ENCODE measurements at regions not wholly inside any gene's neighbourhood (a gene's known extent, or its start where the extent isn't known, plus 50 kb on each side); places are given as distances from the start of the nearest gene placed in this dataset.

- H3K79me2 ChIP-seq (ENCODE audit: insufficient read depth, low read length): no peaks in the 10 kb centered on the region
- H3K36me3 ChIP-seq (ENCODE audit: insufficient read depth, low read length): no peaks in the 10 kb centered on the region
- TF ChIP-seq, protein P1, sequence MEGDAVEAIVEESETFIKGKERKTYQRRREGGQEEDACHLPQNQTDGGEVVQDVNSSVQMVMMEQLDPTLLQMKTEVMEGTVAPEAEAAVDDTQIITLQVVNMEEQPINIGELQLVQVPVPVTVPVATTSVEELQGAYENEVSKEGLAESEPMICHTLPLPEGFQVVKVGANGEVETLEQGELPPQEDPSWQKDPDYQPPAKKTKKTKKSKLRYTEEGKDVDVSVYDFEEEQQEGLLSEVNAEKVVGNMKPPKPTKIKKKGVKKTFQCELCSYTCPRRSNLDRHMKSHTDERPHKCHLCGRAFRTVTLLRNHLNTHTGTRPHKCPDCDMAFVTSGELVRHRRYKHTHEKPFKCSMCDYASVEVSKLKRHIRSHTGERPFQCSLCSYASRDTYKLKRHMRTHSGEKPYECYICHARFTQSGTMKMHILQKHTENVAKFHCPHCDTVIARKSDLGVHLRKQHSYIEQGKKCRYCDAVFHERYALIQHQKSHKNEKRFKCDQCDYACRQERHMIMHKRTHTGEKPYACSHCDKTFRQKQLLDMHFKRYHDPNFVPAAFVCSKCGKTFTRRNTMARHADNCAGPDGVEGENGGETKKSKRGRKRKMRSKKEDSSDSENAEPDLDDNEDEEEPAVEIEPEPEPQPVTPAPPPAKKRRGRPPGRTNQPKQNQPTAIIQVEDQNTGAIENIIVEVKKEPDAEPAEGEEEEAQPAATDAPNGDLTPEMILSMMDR (IDR thresholded peaks at IDR 0.05; ENCODE audit: borderline replicate concordance, extremely low read depth, low read length, poor library complexity, severe bottlenecking): no peak
- TF ChIP-seq EZH2 (IDR thresholded peaks at IDR 0.05; ENCODE audit: borderline replicate concordance, low read depth, low read length, severe bottlenecking): no peak
- no peaks in the 10 kb centered on the region for H3K4me1 ChIP-seq (ENCODE audit: insufficient read depth, low read length)
- H3K4me3 ChIP-seq (ENCODE audit: low read depth in 1 of 2, low read length in 2 of 2): no peak overlapping the region
- H4K20me1 ChIP-seq (ENCODE audit: insufficient read depth, low read length): no peaks in the 10 kb centered on the region
- no peak for DNase-seq
- no peak overlapping the region for H3K4me2 ChIP-seq (ENCODE audit: insufficient read depth, low read length)
- ATAC-seq (ENCODE audit: insufficient read depth, low read depth): peak; percentile 45; the same call in 2 of the 3 replicates
- no peak overlapping the region for H3K9ac ChIP-seq (ENCODE audit: low read depth, low read length)
- H2AFZ ChIP-seq (ENCODE audit: low read depth, low read length): no peak overlapping the region
- H3K9me3 ChIP-seq (ENCODE audit: insufficient read depth, low read length, severe bottlenecking): no peaks in the 10 kb centered on the region
- H3K27ac ChIP-seq (ENCODE audit: low read length): no peak overlapping the region
- H3K27me3 ChIP-seq (ENCODE audit: insufficient read depth, low read length, poor library complexity): no peaks in the 10 kb centered on the region
These were observed 677.7 kb upstream of the HTR2C start for GRCh38 chrX:113906168-113906567.

DNA sequence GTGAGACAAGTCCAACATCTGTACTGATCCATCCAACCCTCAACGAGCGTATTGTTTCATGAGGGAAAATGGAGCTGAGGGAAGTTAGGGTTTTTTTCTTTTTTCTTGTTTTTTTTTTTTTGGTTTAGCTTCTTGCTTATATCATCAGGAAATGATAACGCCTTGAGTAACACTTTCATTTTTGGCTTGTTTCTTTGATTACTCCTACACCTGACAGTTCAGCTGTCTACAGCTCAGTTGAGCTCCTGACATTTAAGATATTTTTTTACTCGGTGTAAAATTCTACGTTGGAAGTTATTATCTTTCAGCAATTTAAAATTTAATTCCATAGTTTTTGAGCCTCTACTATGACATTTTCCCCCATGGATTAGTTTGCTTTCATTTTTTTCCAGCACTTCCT lies 691.0 kb upstream of the HTR2C start:
- Histone ChIP-seq H2AFZ (ENCODE audit: low read depth, low read length) (peak overlapping the region; percentile 78), H3K4me3 (ENCODE audit: low read depth in 1 of 2, low read length in 2 of 2) (peak overlapping the region in 1 of 2 experiments; percentile 27; a peak in 1 of 4 replicates), H3K36me3 (ENCODE audit: insufficient read depth, low read length) (no peaks in the 10 kb centered on the region), H3K27me3 (ENCODE audit: insufficient read depth, low read length, poor library complexity) (no peaks in the 10 kb centered on the region), H3K9ac (ENCODE audit: low read depth, low read length) (no peak overlapping the region), H3K4me1 (ENCODE audit: insufficient read depth, low read length) (peaks cover 16% of the 10 kb centered on the region), H4K20me1 (ENCODE audit: insufficient read depth, low read length) (no peaks in the 10 kb centered on the region), H3K4me2 (ENCODE audit: insufficient read depth, low read length) (peak overlapping the region; percentile 48), H3K79me2 (ENCODE audit: insufficient read depth, low read length) (no peaks in the 10 kb centered on the region), H3K27ac (ENCODE audit: low read length) (peak overlapping the region; percentile 65), H3K9me3 (ENCODE audit: insufficient read depth, low read length, severe bottlenecking) (no peaks in the 10 kb centered on the region)
- DNase-seq (no peak), ATAC-seq (ENCODE audit: insufficient read depth, low read depth) (peak; percentile 67)
- TF ChIP-seq, protein P1 (IDR thresholded peaks at IDR 0.05; ENCODE audit: borderline replicate concordance, extremely low read depth, low read length, poor library complexity, severe bottlenecking): no peak
- no peak for TF ChIP-seq EZH2 (IDR thresholded peaks at IDR 0.05; ENCODE audit: borderline replicate concordance, low read depth, low read length, severe bottlenecking)

GRCh38 chrX:113892401-113892800 lies 691.5 kb upstream of the HTR2C start:
- Histone ChIP-seq H3K27me3 (ENCODE audit: insufficient read depth, low read length, poor library complexity) (no peaks in the 10 kb centered on the region), H3K4me3 (ENCODE audit: low read depth in 1 of 2, low read length in 2 of 2) (peak overlapping the region in 1 of 2 experiments; percentile 27; a peak in 1 of 4 replicates), H2AFZ (ENCODE audit: low read depth, low read length) (peak overlapping the region; percentile 78), H3K9ac (ENCODE audit: low read depth, low read length) (no peak overlapping the region), H3K79me2 (ENCODE audit: insufficient read depth, low read length) (no peaks in the 10 kb centered on the region), H3K36me3 (ENCODE audit: insufficient read depth, low read length) (no peaks in the 10 kb centered on the region), H4K20me1 (ENCODE audit: insufficient read depth, low read length) (no peaks in the 10 kb centered on the region), H3K4me2 (ENCODE audit: insufficient read depth, low read length) (peak overlapping the region; percentile 48), H3K9me3 (ENCODE audit: insufficient read depth, low read length, severe bottlenecking) (no peaks in the 10 kb centered on the region), H3K27ac (ENCODE audit: low read length) (peak overlapping the region; percentile 65), H3K4me1 (ENCODE audit: insufficient read depth, low read length) (peaks cover 16% of the 10 kb centered on the region)
- DNase-seq (no peak), ATAC-seq (ENCODE audit: insufficient read depth, low read depth) (no peak; the same call in 2 of the 3 replicates)
- TF ChIP-seq, protein P1 (IDR thresholded peaks at IDR 0.05; ENCODE audit: borderline replicate concordance, extremely low read depth, low read length, poor library complexity, severe bottlenecking): no peak
- no peak for TF ChIP-seq EZH2 (IDR thresholded peaks at IDR 0.05; ENCODE audit: borderline replicate concordance, low read depth, low read length, severe bottlenecking)

- Histone ChIP-seq H3K36me3 (ENCODE audit: insufficient read depth, low read length) (no peaks in the 10 kb centered on the region), H3K4me2 (ENCODE audit: insufficient read depth, low read length) (no peak overlapping the region), H3K27me3 (ENCODE audit: insufficient read depth, low read length, poor library complexity) (no peaks in the 10 kb centered on the region), H3K9me3 (ENCODE audit: insufficient read depth, low read length, severe bottlenecking) (no peaks in the 10 kb centered on the region), H3K9ac (ENCODE audit: low read depth, low read length) (no peak overlapping the region), H3K4me1 (ENCODE audit: insufficient read depth, low read length) (peaks cover 11% of the 10 kb centered on the region), H4K20me1 (ENCODE audit: insufficient read depth, low read length) (no peaks in the 10 kb centered on the region), H2AFZ (ENCODE audit: low read depth, low read length) (no peak overlapping the region), H3K4me3 (ENCODE audit: low read depth in 1 of 2, low read length in 2 of 2) (no peak overlapping the region), H3K79me2 (ENCODE audit: insufficient read depth, low read length) (no peaks in the 10 kb centered on the region), H3K27ac (ENCODE audit: low read length) (no peak overlapping the region)
- TF ChIP-seq, protein P1 (IDR thresholded peaks at IDR 0.05; ENCODE audit: borderline replicate concordance, extremely low read depth, low read length, poor library complexity, severe bottlenecking): no peak
- no peak for ATAC-seq (ENCODE audit: insufficient read depth, low read depth)
- no peak for DNase-seq
These were observed 710.8 kb upstream of the HTR2C start for GRCh38 chrX:113873056-113873455.

Data from DND-41 (cell line).